B cell (primary cell): ENCODE measurements at regions not wholly inside any gene's neighbourhood (a gene's known extent, or its start where the extent isn't known, plus 50 kb on each side); places are given as distances from the start of the nearest gene placed in this dataset.

ENCODE experiments used
- ATAC-seq: fragments of 200-7000 bp; cut with Tn5 transposase; one replicate; pipeline ENCODE4 v1.10.0; 2021; ENCODE audit warnings: low read depth, mild to moderate bottlenecking, moderate number of reproducible peaks, moderate library complexity
- CTCF ChIA-PET: fragments of 350-600 bp; sonication (Branson Sonifier 250); formaldehyde crosslinking; loops from one replicate; lab custom pipeline; 2021; ENCODE audit warnings: antibody characterized with exemption, inconsistent platforms; lab: Charles Lee
- POLR2A ChIA-PET: fragments of 350-600 bp; sonication (Branson Sonifier 250); formaldehyde crosslinking; loops from one replicate; lab custom pipeline; 2021; ENCODE audit warnings: antibody characterized with exemption; lab: Charles Lee
- DNase-seq: peaks from one replicate; pipeline ENCODE4 v3.0.0; 2013
- H2AFZ ChIP-seq: 2 replicates; pipeline ENCODE4 v1.6.1; 2012; ENCODE audit warnings: mild to moderate bottlenecking, low read depth, low read length; ENCODE audit not compliant: insufficient read depth, poor library complexity, severe bottlenecking
- H3K27ac ChIP-seq, 2 donors: 1 replicate in 1 of 2; 2 replicates in 1 of 2; pipeline ENCODE4 v1.5.1; 2012 to 2013; ENCODE audit warnings: low read length in 2 of 2, mild to moderate bottlenecking in 2 of 2, moderate library complexity in 1 of 2
- H3K27me3 ChIP-seq, 4 experiments: fragments of 200-600 bp in 1 of 4; sonication (generic) in 1 of 4; replicated peaks in 1 of 4; 1 replicate in 2 of 4; 2 replicates in 2 of 4; pipeline versions ENCODE4 v1.6.1 to v1.7.0; 2013 to 2016; ENCODE audit warnings: low read length in 3 of 4, mild to moderate bottlenecking in 2 of 4, mixed read lengths in 1 of 4, moderate library complexity in 1 of 4; ENCODE audit not compliant: insufficient read depth in 4 of 4, control insufficient read depth in 3 of 4; ENCODE audit errors: control extremely low read depth in 1 of 4
- H3K36me3 ChIP-seq, 2 experiments: replicated peaks in 1 of 2; 1 replicate in 1 of 2; 2 replicates in 1 of 2; pipeline versions ENCODE4 v1.6.1 to v1.7.1; 2013; ENCODE audit warnings: low read length in 1 of 2; ENCODE audit not compliant: insufficient read depth in 2 of 2, control insufficient read depth in 1 of 2; ENCODE audit errors: control extremely low read depth in 1 of 2, extremely low read depth in 1 of 2
- H3K4me1 ChIP-seq, 2 donors: fragments of 200-600 bp in 1 of 2; sonication (generic) in 1 of 2; 1 replicate in 1 of 2; 2 replicates in 1 of 2; pipeline versions ENCODE4 v1.5.1 to v1.6.1; 2013 to 2017; ENCODE audit warnings: low read length in 2 of 2; ENCODE audit not compliant: control insufficient read depth in 2 of 2, insufficient read depth in 2 of 2
- H3K4me2 ChIP-seq: replicated peaks from 2 replicates; pipeline ENCODE3; 2012; ENCODE audit warnings: mild to moderate bottlenecking, low read depth, low read length; ENCODE audit not compliant: poor library complexity, severe bottlenecking
- H3K4me3 ChIP-seq, 5 experiments: fragments of 200-600 bp in 1 of 5; sonication (generic) in 1 of 5; 1 replicate in 3 of 5; 2 replicates in 2 of 5; pipeline versions ENCODE4 v1.5.1 to v1.7.0; 2011 to 2016; ENCODE audit warnings: low read length in 4 of 5, mild to moderate bottlenecking in 4 of 5, low read depth in 2 of 5, control low read depth in 1 of 5, moderate library complexity in 1 of 5; ENCODE audit not compliant: insufficient read depth in 1 of 5; ENCODE audit errors: control extremely low read depth in 1 of 5, extremely low read depth in 1 of 5
- H3K79me2 ChIP-seq: fragments of 200-600 bp; sonication (generic); one replicate; pipeline ENCODE4 v1.6.0; 2016; ENCODE audit warnings: low read length; ENCODE audit not compliant: control insufficient read depth, insufficient read depth
- H3K9ac ChIP-seq: fragments of 200-600 bp; sonication (generic); 2 replicates; pipeline ENCODE4 v1.6.1; 2017; ENCODE audit warnings: mild to moderate bottlenecking, low read length, moderate library complexity
- H3K9me3 ChIP-seq, 3 donors: one replicate each; pipeline versions ENCODE4 v1.6.1 to v1.7.1; 2013; ENCODE audit warnings: low read length in 2 of 3; ENCODE audit not compliant: control insufficient read depth in 2 of 3, insufficient read depth in 1 of 3; ENCODE audit errors: control extremely low read depth in 1 of 3
- H4K20me1 ChIP-seq: 2 replicates; pipeline ENCODE4 v1.6.0; 2012; ENCODE audit warnings: mild to moderate bottlenecking, low read length; ENCODE audit not compliant: insufficient read depth, control insufficient read depth, poor library complexity, severe bottlenecking
- H3K27ac Mint-ChIP-seq: one replicate; pipeline ENCODE4 v1.8.0; 2021; ENCODE audit warnings: mixed read lengths
- H3K27me3 Mint-ChIP-seq: one replicate; pipeline ENCODE4 v1.8.0; 2021; ENCODE audit warnings: mixed read lengths
- H3K4me1 Mint-ChIP-seq: one replicate; pipeline ENCODE4 v1.8.0; 2021; ENCODE audit warnings: mixed read lengths
- H3K4me3 Mint-ChIP-seq: one replicate; pipeline ENCODE4 v1.8.0; 2021; ENCODE audit warnings: mixed read lengths
- H3K9me3 Mint-ChIP-seq: one replicate; pipeline ENCODE4 v1.8.0; 2022; ENCODE audit warnings: mixed read lengths; ENCODE audit not compliant: insufficient read depth
- CTCF ChIP-seq: fragments of 200-600 bp; IDR thresholded peaks from one replicate; pipeline ENCODE4 v1.8.0; 2022; ENCODE audit warnings: antibody characterized with exemption, mild to moderate bottlenecking
- EZH2 ChIP-seq: IDR thresholded peaks from 2 replicates; pipeline ENCODE4 v1.6.1; 2012; ENCODE audit warnings: borderline replicate concordance, low read depth, mild to moderate bottlenecking, moderate library complexity, low read length; ENCODE audit not compliant: insufficient read depth, poor library complexity, severe bottlenecking
- WGBS: methylation state at CpG from one replicate; pipeline ENCODE4 v1.1.5; 2013; ENCODE audit warnings: missing lambda C conversion rate; ENCODE audit not compliant: insufficient coverage; 5-methylcytosine and 5-hydroxymethylcytosine counted together
- intact Hi-C: fragments of 100-400 bp; cut with micrococcal nuclease; formaldehyde crosslinking; loops from one replicate; pipeline ENCODE4 v1.10.0; 2022

DNA sequence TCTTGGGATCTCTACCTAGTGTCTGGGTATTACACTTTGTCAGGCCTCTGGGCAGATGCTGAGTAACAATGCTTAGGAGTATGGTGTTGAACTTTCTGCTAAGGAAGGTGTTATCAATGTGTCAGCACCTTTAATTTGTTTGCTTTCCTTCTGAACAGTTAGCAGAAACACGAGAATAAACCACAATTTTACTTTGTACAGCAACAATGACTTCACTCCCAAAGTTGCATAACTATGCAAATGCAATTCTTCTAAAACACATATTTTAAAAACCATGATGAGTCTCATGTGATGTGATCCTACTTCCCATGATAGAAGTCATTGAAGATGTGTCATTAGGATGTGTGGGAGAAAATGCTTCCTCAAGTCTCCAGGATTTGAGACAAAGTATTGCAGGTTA is 155.0 kb downstream of the POSTN start:
- Mint-ChIP-seq H3K4me1 (no peaks in the 10 kb centered on the region), H3K27ac (no peak overlapping the region), H3K9me3 (peaks cover 2% of the 10 kb centered on the region), H3K27me3 (no peaks in the 10 kb centered on the region), H3K4me3 (no peak overlapping the region)
- Histone ChIP-seq H3K4me2 (no peak overlapping the region), H4K20me1 (no peaks in the 10 kb centered on the region), H3K4me3 (no peak overlapping the region), H3K36me3 (no peaks in the 10 kb centered on the region), H3K9me3 (peaks cover 0 to 3% (median 0%) of the 10 kb centered on the region in 3 donors), H3K9ac (no peak overlapping the region), H3K27me3 (no peaks in the 10 kb centered on the region), H2AFZ (no peak overlapping the region), H3K79me2 (no peaks in the 10 kb centered on the region), H3K27ac (no peak overlapping the region), H3K4me1 (no peaks in the 10 kb centered on the region)
- DNase-seq (no peak), ATAC-seq (no peak)
- no CpG with 5 or more reads among the region's 1 CpG for WGBS
- TF ChIP-seq CTCF (no peak), EZH2 (no peak)
- intact Hi-C loops: no loop called here
- CTCF ChIA-PET: no interaction called here
- POLR2A ChIA-PET: no interaction called here

- peaks cover 2% of the 10 kb centered on the region for H3K9me3 Mint-ChIP-seq
- Histone ChIP-seq H3K4me3 (no peak overlapping the region), H3K4me2 (no peak overlapping the region), H3K36me3 (no peaks in the 10 kb centered on the region), H2AFZ (no peak overlapping the region), H3K27me3 (no peaks in the 10 kb centered on the region), H3K27ac (no peak overlapping the region), H3K4me1 (no peaks in the 10 kb centered on the region), H4K20me1 (no peaks in the 10 kb centered on the region), H3K9me3 (peaks cover 0 to 3% (median 0%) of the 10 kb centered on the region in 3 donors), H3K79me2 (no peaks in the 10 kb centered on the region), H3K9ac (no peak overlapping the region)
- WGBS: no CpG with 5 or more reads among the region's 1 CpG
- H3K27me3 Mint-ChIP-seq: no peaks in the 10 kb centered on the region
- POLR2A ChIA-PET: no interaction called here
- DNase-seq (no peak), ATAC-seq (no peak)
- H3K27ac Mint-ChIP-seq: no peak overlapping the region
- H3K4me1 Mint-ChIP-seq: no peaks in the 10 kb centered on the region
- H3K4me3 Mint-ChIP-seq: no peak overlapping the region
- intact Hi-C loops: no loop called here
- CTCF ChIA-PET: no interaction called here
- TF ChIP-seq EZH2 (no peak), CTCF (no peak)
Measured at GRCh38 chr13:37442996-37443395, 155.6 kb downstream of the POSTN start.
